ENCODE measurements at regions not wholly inside any gene's neighbourhood (a gene's known extent, or its start where the extent isn't known, plus 50 kb on each side); places are given as distances from the start of the nearest gene placed in this dataset.

- TF ChIP-seq KLF8 (tag by site-specific recombination; IDR thresholded peaks at IDR 0.05) (no peak), ZNF404 (tag by site-specific recombination; IDR thresholded peaks at IDR 0.05) (no peak)
Observed at GRCh38 chr4:4618847-4619246, 77.0 kb upstream of the STX18 start.

Measured in HEK293 (cell line).